Fibroblast of upper back skin (primary cell): ENCODE measurements at regions not wholly inside any gene's neighbourhood (a gene's known extent, or its start where the extent isn't known, plus 50 kb on each side); places are given as distances from the start of the nearest gene placed in this dataset.
A peak's percentile ranks its signal among the peaks of the same experiment; 100 is the strongest.
"Not testable (repeated sequence)": the region's sequence is repeated elsewhere in the genome, so short reads cannot be mapped to it uniquely, and the experiment has no call there.

ENCODE experiments used
- DNase-seq: peaks from one replicate; pipeline ENCODE4 v3.0.0-alpha.2; 2013

GRCh38 chr3:153319705-153320554, 157.9 kb downstream of the RAP2B start:
- DNase-seq: no peak

- DNase-seq: no peak
Observed at GRCh38 chr3:153320585-153321128, 158.6 kb downstream of the RAP2B start.

- DNase-seq: no peak
Observed at GRCh38 chr3:153328690-153329089, 166.7 kb downstream of the RAP2B start.

GRCh38 chr3:153330901-153331300, 168.9 kb downstream of the RAP2B start:
- peak; percentile 38 for DNase-seq

GRCh38 chr3:153331676-153332075, 169.7 kb downstream of the RAP2B start:
- no peak for DNase-seq

GRCh38 chr3:153334558-153334957, 172.5 kb downstream of the RAP2B start:
- DNase-seq: no peak

GRCh38 chr3:153337369-153337768, 175.3 kb downstream of the RAP2B start:
- DNase-seq: no peak

GRCh38 chr3:153338487-153338886, 176.5 kb downstream of the RAP2B start:
- DNase-seq: peak; percentile 79

GRCh38 chr3:153339065-153339464, 177.0 kb downstream of the RAP2B start:
- DNase-seq: no peak

GRCh38 chr3:153343988-153344782, 182.2 kb downstream of the RAP2B start:
- no peak for DNase-seq

GRCh38 chr3:153348457-153349107, 186.6 kb downstream of the RAP2B start:
- DNase-seq: peak; percentile 82

- DNase-seq: no peak
Observed at GRCh38 chr3:153349108-153349499, 187.1 kb downstream of the RAP2B start.

GRCh38 chr3:153350420-153350819, 188.4 kb downstream of the RAP2B start:
- DNase-seq: peak; percentile 96

- no peak for DNase-seq
Observed at GRCh38 chr3:153354641-153355040, 192.6 kb downstream of the RAP2B start.

GRCh38 chr3:153355559-153355958, 193.5 kb downstream of the RAP2B start:
- DNase-seq: no peak

- no peak for DNase-seq
Observed at GRCh38 chr3:153356908-153357307, 194.9 kb downstream of the RAP2B start.

GRCh38 chr3:153357436-153357835, 195.4 kb downstream of the RAP2B start:
- no peak for DNase-seq

- no peak for DNase-seq
Observed at GRCh38 chr3:153369561-153370374, 207.7 kb downstream of the RAP2B start.

GRCh38 chr3:153370680-153371079, 208.7 kb downstream of the RAP2B start:
- peak; percentile 28 for DNase-seq

GRCh38 chr3:153372326-153372725, 210.3 kb downstream of the RAP2B start:
- DNase-seq: peak; percentile 75

- peak; percentile 27 for DNase-seq
Observed at GRCh38 chr3:153373606-153374005, 211.6 kb downstream of the RAP2B start.

- not testable (repeated sequence) for DNase-seq
Observed at GRCh38 chr3:153378366-153378765, 216.3 kb downstream of the RAP2B start.
